Hepatocyte (in vitro differentiated cells): ENCODE measurements at regions not wholly inside any gene's neighbourhood (a gene's known extent, or its start where the extent isn't known, plus 50 kb on each side); places are given as distances from the start of the nearest gene placed in this dataset.

Experiments
- EZH2 ChIP-seq: fragments of 200-600 bp; sonication (generic); IDR thresholded peaks from 2 replicates; pipeline ENCODE4 v1.6.1; 2016; ENCODE audit warnings: antibody characterized with exemption, mild to moderate bottlenecking, borderline replicate concordance
- EZH2phosphoT487 ChIP-seq: fragments of 200-600 bp; sonication (generic); IDR thresholded peaks from one replicate; pipeline ENCODE4 v1.6.1; 2018; ENCODE audit warnings: antibody characterized with exemption, mild to moderate bottlenecking, low read depth, moderate library complexity; ENCODE audit not compliant: unreplicated experiment, severe bottlenecking
- TF ChIP-seq, protein P1 (sequence below): fragments of 200-600 bp; sonication (generic); IDR thresholded peaks from 2 replicates; pipeline ENCODE4 v1.5.1; 2016; ENCODE audit warnings: antibody characterized with exemption, mild to moderate bottlenecking; ENCODE audit not compliant: poor library complexity

DNA sequence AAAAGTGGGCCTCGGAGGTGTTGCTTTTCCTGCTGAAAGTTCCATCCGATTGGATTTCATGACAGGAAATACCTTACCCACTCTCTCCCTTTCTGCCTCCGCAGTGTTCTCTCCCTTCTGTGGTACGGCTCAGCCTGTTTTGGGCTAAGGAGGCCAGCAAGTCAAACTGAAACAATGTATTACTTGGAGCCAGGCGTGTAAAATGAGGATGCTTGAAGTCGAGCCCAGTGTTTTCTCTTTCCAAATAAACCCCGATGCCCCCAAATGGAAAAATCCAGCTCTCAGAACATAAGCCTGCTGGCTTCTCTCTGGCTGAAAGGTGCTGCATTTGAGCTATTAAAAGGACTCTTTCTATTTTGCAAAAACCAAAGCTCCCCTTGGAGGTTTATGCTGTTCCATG, 124.7 kb downstream of the ZNF664 start:
- TF ChIP-seq, protein P1, sequence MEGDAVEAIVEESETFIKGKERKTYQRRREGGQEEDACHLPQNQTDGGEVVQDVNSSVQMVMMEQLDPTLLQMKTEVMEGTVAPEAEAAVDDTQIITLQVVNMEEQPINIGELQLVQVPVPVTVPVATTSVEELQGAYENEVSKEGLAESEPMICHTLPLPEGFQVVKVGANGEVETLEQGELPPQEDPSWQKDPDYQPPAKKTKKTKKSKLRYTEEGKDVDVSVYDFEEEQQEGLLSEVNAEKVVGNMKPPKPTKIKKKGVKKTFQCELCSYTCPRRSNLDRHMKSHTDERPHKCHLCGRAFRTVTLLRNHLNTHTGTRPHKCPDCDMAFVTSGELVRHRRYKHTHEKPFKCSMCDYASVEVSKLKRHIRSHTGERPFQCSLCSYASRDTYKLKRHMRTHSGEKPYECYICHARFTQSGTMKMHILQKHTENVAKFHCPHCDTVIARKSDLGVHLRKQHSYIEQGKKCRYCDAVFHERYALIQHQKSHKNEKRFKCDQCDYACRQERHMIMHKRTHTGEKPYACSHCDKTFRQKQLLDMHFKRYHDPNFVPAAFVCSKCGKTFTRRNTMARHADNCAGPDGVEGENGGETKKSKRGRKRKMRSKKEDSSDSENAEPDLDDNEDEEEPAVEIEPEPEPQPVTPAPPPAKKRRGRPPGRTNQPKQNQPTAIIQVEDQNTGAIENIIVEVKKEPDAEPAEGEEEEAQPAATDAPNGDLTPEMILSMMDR = no peak
- TF ChIP-seq EZH2 = no peak
- TF ChIP-seq EZH2phosphoT487 = no peak
